HCEC 1CT (cell line): ENCODE measurements at regions not wholly inside any gene's neighbourhood (a gene's known extent, or its start where the extent isn't known, plus 50 kb on each side); places are given as distances from the start of the nearest gene placed in this dataset.

Experiments used
- DNase-seq: peaks from one replicate; pipeline ENCODE4 v3.0.0-alpha.2; 2017

DNA sequence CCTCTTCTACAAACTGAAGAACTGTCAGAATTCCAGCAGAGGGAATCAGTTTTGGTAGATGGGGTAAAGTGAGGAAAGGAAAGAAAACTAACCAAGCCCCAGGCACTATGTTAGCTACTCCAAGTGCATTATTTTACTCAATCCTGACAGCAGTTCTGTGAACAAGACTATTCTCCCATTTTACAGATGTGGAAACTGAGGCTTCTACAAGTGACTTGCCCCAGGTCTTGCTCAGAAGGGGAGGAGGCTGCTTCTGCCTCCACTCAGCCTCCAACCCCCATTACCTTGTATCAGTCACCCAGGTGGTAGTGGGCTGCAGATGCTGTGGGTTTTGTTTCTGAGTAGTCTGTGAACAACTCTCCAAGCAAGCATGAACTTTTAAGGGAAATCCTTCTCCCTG is 315.2 kb upstream of the MAF start:
- DNase-seq = no peak

GRCh38 chr16:79914961-79915720 is 314.6 kb upstream of the MAF start:
- DNase-seq = no peak

GRCh38 chr16:79912592-79913310 is 312.2 kb upstream of the MAF start:
- no peak for DNase-seq

- DNase-seq = no peak
Observed at GRCh38 chr16:79911660-79912059, 311.1 kb upstream of the MAF start.

DNA sequence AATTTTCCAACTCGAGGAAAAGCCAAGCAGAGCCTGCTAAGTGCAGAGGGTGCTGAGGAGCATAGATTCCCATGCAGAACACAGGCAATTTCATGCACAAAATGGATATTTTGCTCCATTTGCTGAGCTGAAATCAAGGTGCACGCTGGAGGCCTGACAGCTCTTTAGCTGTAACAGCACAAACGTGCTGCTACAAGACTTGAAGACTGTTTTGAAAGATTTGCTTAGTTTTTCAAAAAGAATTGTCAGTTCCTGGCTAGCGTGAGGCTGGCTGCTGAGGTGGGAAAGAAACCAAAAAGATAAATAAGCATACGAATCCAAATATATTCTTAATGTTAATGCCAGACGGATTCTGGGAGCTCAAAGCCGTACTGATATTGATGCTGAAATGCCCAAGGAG is 309.0 kb upstream of the MAF start:
- no peak for DNase-seq

DNA sequence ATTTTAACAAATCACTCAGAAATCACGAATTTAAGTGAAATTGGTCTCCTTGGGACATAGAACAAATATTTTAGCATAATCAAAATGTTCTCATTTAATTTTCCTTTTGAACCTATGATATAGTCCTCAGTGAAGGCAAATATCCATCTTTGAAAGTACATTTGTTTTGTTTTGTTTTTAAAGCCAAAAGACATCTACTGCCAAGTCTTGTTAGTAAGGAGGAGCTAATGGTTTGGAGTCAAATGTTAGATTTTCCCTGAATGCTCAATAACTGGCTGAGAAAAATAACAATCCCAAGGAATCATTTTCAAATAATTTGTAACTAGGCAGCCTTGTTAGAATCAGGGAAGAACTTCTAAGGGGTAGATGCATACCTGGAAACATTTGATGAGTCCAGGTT is 302.9 kb upstream of the MAF start:
- no peak for DNase-seq

DNA sequence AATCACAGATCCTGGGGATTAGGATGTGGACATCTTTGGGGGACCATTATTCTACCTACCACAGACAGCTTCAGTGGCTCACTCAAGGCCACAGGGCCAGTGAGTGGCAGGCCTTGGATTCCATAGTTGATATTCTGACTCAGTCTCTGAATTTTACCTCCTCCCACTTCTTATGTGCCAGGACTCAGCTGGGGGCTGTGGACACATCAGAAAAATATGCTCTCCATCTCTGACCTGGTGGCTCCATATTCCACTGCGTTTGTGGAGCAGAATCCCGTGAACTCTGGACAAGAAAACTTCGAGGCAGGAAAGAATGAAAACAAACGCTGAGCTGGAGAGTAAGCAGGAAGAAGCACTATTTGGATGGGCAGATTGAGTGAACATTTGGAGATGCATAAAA is 301.8 kb upstream of the MAF start:
- no peak for DNase-seq

GRCh38 chr16:79901522-79901921 is 301.0 kb upstream of the MAF start:
- no peak for DNase-seq

DNA sequence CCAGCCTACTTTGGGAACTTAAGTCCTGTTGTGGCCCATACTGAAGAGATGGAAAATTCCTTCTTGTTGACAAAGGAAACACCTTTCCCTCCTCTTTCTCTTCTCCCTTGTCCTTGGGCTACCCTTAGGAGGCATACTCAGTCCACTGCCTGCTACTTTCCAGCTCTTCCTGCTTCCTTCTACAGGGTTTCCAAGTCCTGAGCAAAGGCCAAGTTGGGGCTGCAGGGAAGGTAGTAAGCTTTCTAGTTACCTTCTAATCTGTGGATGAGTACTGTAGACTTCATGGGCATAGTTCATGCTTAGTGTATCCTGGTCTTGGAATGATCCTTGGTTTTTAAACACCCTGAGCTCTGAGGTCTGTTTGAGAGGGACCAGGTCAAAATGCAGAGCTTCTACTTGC is 299.2 kb upstream of the MAF start:
- DNase-seq = no peak

DNA sequence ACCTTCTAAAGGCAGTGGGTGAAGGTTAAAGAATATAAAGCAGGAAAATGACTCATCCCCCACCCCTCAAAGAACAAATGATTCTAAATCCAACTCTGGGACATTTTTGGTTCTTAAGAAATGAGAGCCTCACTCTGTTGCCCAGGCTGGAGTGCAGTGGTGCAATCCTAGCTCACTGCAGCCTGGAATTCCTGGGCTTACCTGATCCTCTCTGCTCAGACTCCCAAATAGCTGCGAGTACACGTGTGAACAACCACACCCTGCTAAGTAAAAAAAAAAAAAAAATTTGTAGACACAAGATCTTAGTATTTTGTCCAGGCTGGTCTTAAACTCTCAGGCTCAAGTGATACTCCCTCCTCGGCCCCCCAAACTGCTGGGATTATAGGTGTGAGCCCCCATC is 298.8 kb upstream of the MAF start:
- no peak for DNase-seq

DNA sequence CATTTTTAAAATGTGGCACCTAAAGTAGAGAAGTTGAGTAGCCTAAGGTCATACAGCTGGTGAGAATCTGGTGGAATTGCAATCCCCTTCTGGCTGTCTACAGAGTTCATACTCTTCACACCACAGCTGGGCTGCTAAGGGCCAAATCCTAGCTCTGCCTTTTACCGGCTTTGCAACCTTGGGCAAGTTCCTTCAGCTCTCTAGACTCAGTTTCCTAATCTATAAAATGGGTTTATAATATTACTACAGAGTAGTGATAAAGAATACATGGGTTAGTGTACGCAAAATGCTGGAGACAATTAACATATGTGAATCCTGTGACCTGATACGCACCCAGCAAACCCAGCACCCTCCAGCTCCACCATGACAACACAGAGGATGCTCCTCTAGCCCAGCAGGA is 298.2 kb upstream of the MAF start:
- DNase-seq = no peak

GRCh38 chr16:79897453-79898146 is 297.1 kb upstream of the MAF start:
- DNase-seq = no peak

- no peak for DNase-seq
Observed at GRCh38 chr16:79897104-79897452, 296.5 kb upstream of the MAF start.

- no peak for DNase-seq
Observed at GRCh38 chr16:79895917-79896203, 295.3 kb upstream of the MAF start.

GRCh38 chr16:79895053-79895916 is 294.7 kb upstream of the MAF start:
- no peak for DNase-seq

- no peak for DNase-seq
Observed at GRCh38 chr16:79893445-79893844, 292.9 kb upstream of the MAF start.

GRCh38 chr16:79892278-79892677 is 291.7 kb upstream of the MAF start:
- DNase-seq = no peak

- DNase-seq = no peak
Observed at GRCh38 chr16:79891458-79891857, 290.9 kb upstream of the MAF start.

- no peak for DNase-seq
Observed at GRCh38 chr16:79887541-79888540, 287.3 kb upstream of the MAF start.

DNA sequence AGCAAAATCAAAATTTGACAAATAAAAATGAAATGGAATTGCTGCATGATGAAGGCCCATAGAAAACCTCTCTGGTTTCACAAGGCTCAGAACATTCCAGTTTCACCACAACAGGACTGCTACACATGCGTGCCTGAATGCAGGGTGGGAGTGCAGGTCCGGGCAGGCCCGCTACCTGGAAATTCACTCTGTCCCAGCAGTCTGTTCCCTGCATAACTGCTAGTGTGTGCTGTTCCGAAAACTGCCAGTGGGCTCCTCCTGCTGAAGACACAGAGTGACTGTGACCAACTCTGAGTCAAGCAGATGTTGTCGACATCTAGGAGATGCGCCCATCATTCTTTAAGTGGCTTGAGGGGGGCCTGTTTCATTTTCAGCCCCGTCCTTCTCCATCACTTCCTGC is 284.8 kb upstream of the MAF start:
- no peak for DNase-seq

DNA sequence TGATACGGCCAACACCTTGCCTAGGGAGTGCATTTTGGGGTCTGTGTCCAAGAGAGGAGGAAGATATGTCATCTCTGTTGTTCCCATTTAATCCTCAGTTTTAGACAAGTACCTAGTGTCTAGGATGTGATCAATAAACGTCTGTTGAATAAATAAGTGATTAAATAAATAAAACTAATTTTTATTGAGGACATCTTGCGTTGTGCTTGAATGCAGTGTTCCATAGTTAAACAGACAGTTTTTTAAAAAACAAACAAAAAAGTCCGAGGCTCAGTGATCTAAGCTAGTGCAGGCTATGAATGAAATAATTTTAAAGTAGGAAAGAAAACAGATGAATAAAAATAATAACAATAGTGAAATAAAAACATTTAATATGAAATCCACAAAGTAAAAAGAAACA is 283.0 kb upstream of the MAF start:
- no peak for DNase-seq

DNA sequence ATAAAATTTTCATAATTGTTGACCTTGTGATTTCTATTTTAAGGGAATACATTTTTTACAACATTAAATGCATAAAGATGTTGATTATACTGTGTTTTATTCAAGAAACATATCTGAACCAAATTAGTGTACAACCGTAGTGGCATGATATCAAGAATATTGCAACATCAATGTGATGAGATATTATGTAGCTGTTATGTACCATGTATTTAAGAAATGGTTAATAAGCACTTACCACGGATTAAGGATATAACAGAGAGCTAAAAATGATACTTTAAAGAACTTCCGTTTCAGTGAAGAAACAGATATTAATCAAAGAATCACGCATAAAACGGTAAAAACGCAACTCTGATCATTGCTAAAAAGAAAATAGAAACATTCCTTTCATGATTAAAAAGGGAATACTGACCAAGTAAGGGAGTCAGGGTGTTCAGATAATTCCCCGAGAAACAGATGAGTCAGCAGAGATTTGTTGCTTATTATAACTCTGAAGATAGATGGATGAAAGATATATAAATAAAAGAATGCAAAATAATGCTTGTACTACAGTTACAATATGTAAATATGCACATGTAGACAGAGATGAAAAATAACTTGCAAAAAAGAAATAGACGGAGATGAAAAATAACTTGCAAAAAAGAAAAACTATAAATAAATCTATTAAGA is 281.9 kb upstream of the MAF start:
- no peak for DNase-seq
